ENCODE measurements at regions not wholly inside any gene's neighbourhood (a gene's known extent, or its start where the extent isn't known, plus 50 kb on each side); places are given as distances from the start of the nearest gene placed in this dataset.

- DNase-seq (ENCODE audit: low read depth), result no peak
These were observed 244.0 kb upstream of the RBMY1B start for GRCh38 chrY:21267164-21267563.

- peak; percentile 38 for DNase-seq (ENCODE audit: low read depth)
These were observed 223.4 kb upstream of the RBMY1B start for GRCh38 chrY:21287769-21288168.

GRCh38 chrY:21288908-21289307 lies 222.2 kb upstream of the RBMY1B start:
- peak; percentile 41 for DNase-seq (ENCODE audit: low read depth)

- DNase-seq (ENCODE audit: low read depth), result no peak
These were observed 215.9 kb upstream of the RBMY1B start for GRCh38 chrY:21295206-21295605.

- DNase-seq (ENCODE audit: low read depth), result no peak
These were observed 208.9 kb upstream of the RBMY1B start for GRCh38 chrY:21302278-21302677.

DNA sequence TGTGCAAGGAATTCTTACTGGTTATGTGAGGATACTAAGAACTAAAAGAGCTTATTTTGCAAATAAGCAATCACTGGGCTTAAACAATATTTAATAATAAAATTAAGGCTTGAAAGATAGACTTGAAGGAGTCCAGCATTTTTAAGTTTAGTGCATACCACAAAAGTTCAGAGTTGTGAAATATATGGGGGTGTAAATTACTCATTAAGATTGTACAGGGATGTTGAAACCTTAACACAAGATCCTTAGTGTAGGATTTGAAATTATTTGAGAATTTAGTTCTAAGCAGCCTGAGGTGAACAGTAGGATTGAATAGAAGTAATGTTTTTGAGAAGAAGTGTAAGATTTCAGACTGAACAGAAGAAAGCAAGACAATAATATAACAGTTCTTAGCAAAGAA lies 195.8 kb upstream of the RBMY1B start:
- DNase-seq (ENCODE audit: low read depth), result peak; percentile 10
